HUES6 (cell line): ENCODE measurements at regions not wholly inside any gene's neighbourhood (a gene's known extent, or its start where the extent isn't known, plus 50 kb on each side); places are given as distances from the start of the nearest gene placed in this dataset.

ENCODE experiments used
- H3K27ac ChIP-seq: 2 replicates; pipeline ENCODE4 v1.7.0; 2013; ENCODE audit warnings: low read depth, mild to moderate bottlenecking, low read length, inconsistent platforms
- H3K27me3 ChIP-seq: 2 replicates; pipeline ENCODE4 v1.6.1; 2013; ENCODE audit warnings: low read length; ENCODE audit not compliant: control insufficient read depth, insufficient read depth
- H3K36me3 ChIP-seq: 2 replicates; pipeline ENCODE4 v1.6.1; 2013; ENCODE audit warnings: low read length; ENCODE audit not compliant: control insufficient read depth, insufficient read depth
- H3K4me1 ChIP-seq: 2 replicates; pipeline ENCODE4 v1.6.1; 2013; ENCODE audit warnings: low read length; ENCODE audit not compliant: control insufficient read depth, insufficient read depth
- H3K4me3 ChIP-seq: 2 replicates; pipeline ENCODE4 v1.5.1; 2013; ENCODE audit warnings: low read depth, low read length
- H3K9ac ChIP-seq: one replicate; pipeline ENCODE4 v1.6.1; 2013; ENCODE audit warnings: mild to moderate bottlenecking, low read length
- H3K9me3 ChIP-seq: 2 replicates; pipeline ENCODE4 v1.6.1; 2013; ENCODE audit warnings: low read depth, low read length; ENCODE audit not compliant: control insufficient read depth, insufficient read depth

GRCh38 chr1:187474336-187474735, 645.6 kb downstream of the PLA2G4A start:
- Histone ChIP-seq H3K36me3 (no peaks in the 10 kb centered on the region), H3K4me1 (peaks cover 14% of the 10 kb centered on the region; the same call in 1 of the 2 replicates), H3K4me3 (no peak overlapping the region), H3K9ac (no peak overlapping the region), H3K27ac (no peak overlapping the region), H3K9me3 (no peaks in the 10 kb centered on the region), H3K27me3 (no peaks in the 10 kb centered on the region)

- Histone ChIP-seq H3K4me3 (no peak overlapping the region), H3K36me3 (no peaks in the 10 kb centered on the region), H3K9me3 (no peaks in the 10 kb centered on the region), H3K4me1 (peaks cover 8% of the 10 kb centered on the region; the same call in 1 of the 2 replicates), H3K27me3 (no peaks in the 10 kb centered on the region), H3K9ac (no peak overlapping the region), H3K27ac (no peak overlapping the region)
Measured at GRCh38 chr1:187476671-187477070, 647.9 kb downstream of the PLA2G4A start.

DNA sequence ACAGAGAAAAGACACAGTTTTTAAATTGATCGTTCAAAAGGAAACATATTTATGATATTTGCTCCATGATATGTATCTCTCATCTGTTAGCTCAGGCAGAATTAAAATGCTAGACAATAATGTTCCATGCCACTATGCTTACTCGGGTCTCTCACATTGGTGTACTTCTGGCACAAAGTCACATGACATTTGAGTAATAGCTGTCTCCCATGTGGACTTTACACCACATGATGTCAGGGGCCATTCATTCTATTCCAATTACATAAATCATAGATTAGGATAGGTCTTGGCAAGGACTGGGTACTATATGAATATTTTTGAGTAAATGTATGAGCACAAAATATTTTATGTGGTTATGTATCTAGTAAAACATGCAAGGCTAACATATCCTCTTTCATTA, 648.4 kb downstream of the PLA2G4A start:
- Histone ChIP-seq H3K9ac (no peak overlapping the region), H3K4me1 (peaks cover 8% of the 10 kb centered on the region; the same call in 1 of the 2 replicates), H3K36me3 (no peaks in the 10 kb centered on the region), H3K9me3 (no peaks in the 10 kb centered on the region), H3K4me3 (no peak overlapping the region), H3K27ac (no peak overlapping the region), H3K27me3 (no peaks in the 10 kb centered on the region)

DNA sequence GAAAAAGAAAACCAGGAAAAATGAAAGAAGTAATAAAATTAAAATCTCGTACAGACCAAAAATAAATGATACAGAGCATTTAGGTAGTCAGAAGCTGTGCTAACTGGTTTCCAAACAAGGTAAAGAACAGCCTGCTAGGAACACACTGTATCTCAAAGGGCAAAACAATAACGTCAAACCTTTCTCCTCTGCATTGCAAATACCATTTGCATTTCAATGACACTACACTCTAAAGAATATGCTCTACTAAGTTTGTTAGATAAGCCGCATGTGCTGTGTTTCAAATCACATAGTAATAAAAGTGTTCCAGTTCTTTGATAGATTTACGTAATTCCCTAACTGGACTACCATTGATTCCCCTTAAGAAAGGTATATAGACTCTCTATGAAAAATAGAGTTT, 648.8 kb downstream of the PLA2G4A start:
- no peak overlapping the region for H3K27ac ChIP-seq
- peaks cover 8% of the 10 kb centered on the region; the same call in 1 of the 2 replicates for H3K4me1 ChIP-seq
- no peaks in the 10 kb centered on the region for H3K27me3 ChIP-seq
- no peaks in the 10 kb centered on the region for H3K36me3 ChIP-seq
- H3K4me3 ChIP-seq, result no peak overlapping the region
- no peaks in the 10 kb centered on the region for H3K9me3 ChIP-seq
- H3K9ac ChIP-seq, result no peak overlapping the region

- Histone ChIP-seq H3K36me3 (no peaks in the 10 kb centered on the region), H3K4me3 (no peak overlapping the region), H3K9me3 (no peaks in the 10 kb centered on the region), H3K27me3 (no peaks in the 10 kb centered on the region), H3K27ac (no peak overlapping the region), H3K9ac (no peak overlapping the region), H3K4me1 (peaks cover 8% of the 10 kb centered on the region; the same call in 1 of the 2 replicates)
Measured at GRCh38 chr1:187481581-187482148, 652.9 kb downstream of the PLA2G4A start.

DNA sequence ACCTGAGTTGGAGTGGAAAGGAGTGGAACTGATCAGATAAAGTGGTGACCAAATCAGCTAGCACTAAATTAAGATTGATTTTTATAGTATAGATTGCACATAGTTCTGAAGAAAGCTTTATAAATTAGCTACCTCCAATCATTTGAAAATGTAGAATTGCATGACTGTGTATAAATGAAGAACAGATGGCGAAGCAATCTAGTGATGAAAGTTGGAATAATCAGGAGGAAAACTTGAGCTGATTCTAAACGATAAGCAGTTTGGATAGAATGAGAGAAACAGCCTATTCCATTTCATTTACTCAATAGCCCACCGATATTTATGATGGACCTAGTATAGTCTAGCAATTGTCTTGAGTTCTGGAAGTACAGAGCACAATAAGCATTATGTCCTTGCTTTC, 661.5 kb downstream of the PLA2G4A start:
- Histone ChIP-seq H3K27ac (no peak overlapping the region), H3K4me3 (no peak overlapping the region), H3K9me3 (no peaks in the 10 kb centered on the region), H3K9ac (no peak overlapping the region), H3K4me1 (no peaks in the 10 kb centered on the region), H3K36me3 (no peaks in the 10 kb centered on the region), H3K27me3 (no peaks in the 10 kb centered on the region)

DNA sequence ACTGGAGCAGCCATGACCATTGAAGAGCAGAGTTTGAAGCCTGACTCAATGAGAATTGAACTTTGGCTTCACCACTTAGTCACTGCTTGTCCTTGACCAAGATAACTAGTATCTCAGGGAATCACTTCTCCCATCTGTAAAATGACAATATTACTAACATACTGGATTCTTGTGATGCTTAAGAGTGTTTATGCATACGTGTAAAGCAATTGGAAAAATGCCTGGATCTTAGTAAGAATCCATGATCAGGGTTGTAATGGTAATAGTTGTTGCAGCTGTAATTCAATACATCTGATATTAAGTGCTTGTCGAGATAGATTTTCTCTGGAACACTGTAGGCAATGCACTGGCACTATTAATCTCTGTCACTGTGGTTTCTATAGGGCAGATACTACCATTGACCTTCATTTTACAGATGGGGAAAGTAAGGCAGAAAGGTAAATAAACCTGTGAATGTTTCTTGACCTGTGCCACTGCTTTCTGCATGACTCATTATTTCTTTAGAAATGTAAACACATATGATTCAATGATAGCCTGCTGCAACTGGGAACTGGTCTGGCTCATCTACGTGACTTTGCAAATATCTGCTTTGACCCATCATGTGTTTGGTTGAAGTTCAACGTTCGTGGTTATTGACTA, 662.5 kb downstream of the PLA2G4A start:
- no peak overlapping the region for H3K27ac ChIP-seq
- no peak overlapping the region for H3K9ac ChIP-seq
- H3K4me3 ChIP-seq, result no peak overlapping the region
- H3K36me3 ChIP-seq, result no peaks in the 10 kb centered on the region
- H3K27me3 ChIP-seq, result no peaks in the 10 kb centered on the region
- no peaks in the 10 kb centered on the region for H3K4me1 ChIP-seq
- H3K9me3 ChIP-seq, result no peaks in the 10 kb centered on the region

- no peaks in the 10 kb centered on the region for H3K9me3 ChIP-seq
- no peak overlapping the region for H3K27ac ChIP-seq
- H3K4me3 ChIP-seq, result no peak overlapping the region
- no peak overlapping the region for H3K9ac ChIP-seq
- H3K36me3 ChIP-seq, result no peaks in the 10 kb centered on the region
- no peaks in the 10 kb centered on the region for H3K4me1 ChIP-seq
- no peaks in the 10 kb centered on the region for H3K27me3 ChIP-seq
Measured at GRCh38 chr1:187498028-187498427, 669.3 kb downstream of the PLA2G4A start.

GRCh38 chr1:187504779-187505178, 676.0 kb downstream of the PLA2G4A start:
- Histone ChIP-seq H3K36me3 (no peaks in the 10 kb centered on the region), H3K9ac (no peak overlapping the region), H3K9me3 (no peaks in the 10 kb centered on the region), H3K27me3 (no peaks in the 10 kb centered on the region), H3K4me3 (no peak overlapping the region), H3K27ac (no peak overlapping the region), H3K4me1 (no peaks in the 10 kb centered on the region)

DNA sequence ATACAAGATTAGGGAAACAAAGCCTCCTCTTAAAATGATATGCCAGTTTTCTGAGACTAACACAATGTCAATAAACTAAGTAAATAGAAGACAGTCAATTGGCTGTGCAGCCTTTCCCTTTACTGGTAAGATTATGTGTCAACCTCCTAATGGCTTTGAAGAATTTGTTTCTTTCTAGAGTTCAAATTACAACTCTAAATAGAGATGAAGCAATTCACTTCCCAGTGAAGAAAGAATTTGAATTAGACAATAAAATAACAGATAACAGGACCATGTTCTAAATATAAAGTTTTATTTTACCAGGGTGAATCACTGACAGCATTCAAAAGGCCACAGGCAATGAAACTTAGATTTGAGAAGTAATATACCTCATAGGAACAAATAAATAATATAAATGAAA, 680.3 kb downstream of the PLA2G4A start:
- no peaks in the 10 kb centered on the region for H3K9me3 ChIP-seq
- no peaks in the 10 kb centered on the region for H3K27me3 ChIP-seq
- no peak overlapping the region for H3K9ac ChIP-seq
- H3K36me3 ChIP-seq, result no peaks in the 10 kb centered on the region
- no peak overlapping the region for H3K27ac ChIP-seq
- H3K4me3 ChIP-seq, result no peak overlapping the region
- H3K4me1 ChIP-seq, result no peaks in the 10 kb centered on the region

GRCh38 chr1:187513190-187513589, 684.4 kb downstream of the PLA2G4A start:
- Histone ChIP-seq H3K27me3 (no peaks in the 10 kb centered on the region), H3K9me3 (no peaks in the 10 kb centered on the region), H3K4me3 (no peak overlapping the region), H3K4me1 (no peaks in the 10 kb centered on the region; the same call in 1 of the 2 replicates), H3K36me3 (no peaks in the 10 kb centered on the region), H3K27ac (no peak overlapping the region), H3K9ac (no peak overlapping the region)
